Suppressor macrophage (primary cell): ENCODE measurements at regions not wholly inside any gene's neighbourhood (a gene's known extent, or its start where the extent isn't known, plus 50 kb on each side); places are given as distances from the start of the nearest gene placed in this dataset.

Source experiments
- DNase-seq, 4 experiments: peaks; one replicate each; pipeline ENCODE4 v3.0.0-alpha.2; 2020 to 2022

DNA sequence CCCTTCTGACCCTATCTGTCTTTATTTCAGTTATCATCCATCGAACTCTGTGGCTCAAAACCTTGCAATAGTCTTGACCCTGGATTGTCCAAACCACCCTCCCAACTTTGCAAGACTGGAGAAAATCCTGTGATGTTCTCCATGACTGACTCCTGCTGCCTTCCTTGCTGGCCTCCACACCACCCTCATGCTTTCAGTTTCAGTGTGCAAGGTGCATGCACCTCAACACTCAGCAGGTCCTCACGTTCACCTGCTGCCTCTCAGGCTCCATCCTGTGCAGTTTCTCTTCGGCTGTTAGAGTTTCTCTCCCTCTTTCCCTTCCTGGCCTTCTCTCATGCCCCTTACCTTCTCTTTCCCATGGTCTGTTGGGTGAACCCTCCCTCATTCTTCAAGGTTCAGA, 59.4 kb upstream of the ASIC2 start:
- no peak for DNase-seq

DNA sequence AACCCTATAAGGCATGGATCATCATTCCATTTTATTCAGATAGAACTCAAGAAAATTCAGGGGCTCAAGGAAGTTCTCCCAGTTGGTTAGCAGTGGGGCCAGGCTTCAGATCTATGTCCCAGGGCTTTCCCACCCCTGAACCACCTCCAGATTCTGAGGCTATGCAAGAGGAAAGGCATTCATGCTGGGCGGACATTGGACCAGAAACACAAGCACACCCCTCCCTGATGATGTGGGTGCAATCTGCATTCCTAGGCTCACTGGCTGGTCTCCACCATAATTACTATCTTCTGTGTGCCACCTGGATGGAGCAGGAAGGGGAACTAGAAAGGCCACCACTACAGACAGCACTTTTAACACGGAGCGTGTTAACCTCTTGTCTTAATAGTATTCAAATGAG, 63.2 kb upstream of the ASIC2 start:
- DNase-seq, result no peak

DNA sequence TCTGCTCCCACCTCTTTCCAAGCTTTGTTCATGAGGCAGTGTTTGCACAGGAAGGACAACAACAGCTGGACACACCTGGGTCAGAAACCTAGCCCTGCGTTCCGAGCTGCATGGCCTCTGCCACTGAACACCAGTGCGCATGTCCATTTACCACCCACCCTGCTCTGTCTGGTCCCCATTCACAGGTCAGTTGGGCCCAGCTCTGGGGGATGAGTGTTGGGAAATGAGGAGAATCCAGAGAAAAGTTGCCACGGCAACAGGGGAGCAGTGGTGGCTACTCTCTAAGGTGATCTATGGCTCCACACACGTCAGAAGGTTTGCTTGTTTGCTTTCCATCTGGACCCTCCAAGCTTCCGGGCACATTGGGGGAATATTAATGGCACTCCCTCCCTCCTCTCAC, 70.4 kb upstream of the ASIC2 start:
- DNase-seq, result no peak

DNA sequence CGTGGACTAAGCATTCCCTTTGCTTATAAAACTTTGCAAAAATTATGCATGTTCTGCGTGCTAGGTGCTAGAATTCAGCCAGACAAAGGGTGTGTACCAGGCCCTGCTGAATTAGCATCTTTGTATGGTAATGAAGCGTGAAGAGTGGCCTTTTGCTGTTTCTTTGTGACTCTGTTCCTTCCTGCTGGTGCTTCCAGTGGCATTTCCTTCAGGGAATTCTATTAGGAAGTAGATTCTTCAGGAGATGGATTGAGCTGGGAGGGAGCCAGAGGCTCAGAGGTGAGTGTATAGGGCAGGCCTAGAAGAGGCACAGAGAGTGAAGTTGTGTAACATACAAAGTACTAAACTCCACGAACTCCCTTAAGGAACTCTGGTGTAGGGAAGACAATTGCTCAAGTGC, 73.9 kb upstream of the ASIC2 start:
- DNase-seq, result no peak

DNA sequence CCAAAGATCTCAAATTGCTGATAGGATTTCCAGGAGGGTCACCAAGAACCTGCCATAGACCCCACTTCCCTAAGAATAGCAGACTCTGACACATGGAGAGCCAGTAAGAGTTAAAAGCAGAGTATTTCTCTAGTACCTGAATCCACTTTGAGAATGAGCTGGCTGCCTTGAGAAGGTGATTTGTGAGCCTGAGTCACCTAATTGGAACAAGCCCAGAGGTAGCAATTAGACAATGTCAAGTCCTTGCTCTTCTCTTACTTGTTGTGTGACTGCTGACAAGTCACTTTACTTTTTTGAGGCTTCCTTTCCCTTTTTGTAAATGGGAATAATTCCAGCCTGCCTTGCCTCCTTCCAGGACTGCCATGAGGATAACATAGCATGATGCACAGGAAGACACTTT, 76.1 kb upstream of the ASIC2 start:
- DNase-seq, result no peak

DNA sequence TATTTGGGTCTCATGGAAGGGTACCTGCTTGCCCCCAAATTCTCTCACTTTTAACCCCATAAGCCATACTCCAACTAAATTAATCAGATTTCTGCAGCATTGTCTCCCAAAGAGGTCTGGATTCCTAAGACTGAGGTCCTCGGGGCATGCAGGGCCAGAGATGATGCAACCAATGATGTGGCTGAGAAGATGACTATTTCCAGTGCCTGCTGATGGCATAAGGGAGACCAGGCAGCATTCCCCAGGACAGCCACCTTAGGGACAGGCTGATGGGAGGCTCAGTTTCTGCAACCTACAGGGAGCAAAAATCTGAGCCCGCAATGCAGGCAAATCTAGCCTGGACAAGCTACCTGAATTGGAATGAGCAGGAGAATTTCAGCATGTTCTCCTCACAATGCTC, 76.8 kb upstream of the ASIC2 start:
- no peak for DNase-seq

- no peak for DNase-seq
Measured at GRCh38 chr17:33370401-33370800, 77.3 kb upstream of the ASIC2 start.

- no peak for DNase-seq
Measured at GRCh38 chr17:33371377-33371776, 78.3 kb upstream of the ASIC2 start.

- DNase-seq, result peak; percentile 5 to 50 (median 40)
Measured at GRCh38 chr17:33373273-33373672, 80.2 kb upstream of the ASIC2 start.

- peak in 2 of 4 experiments; percentile 35 to 38 for DNase-seq
Measured at GRCh38 chr17:33375103-33375502, 82.0 kb upstream of the ASIC2 start.

DNA sequence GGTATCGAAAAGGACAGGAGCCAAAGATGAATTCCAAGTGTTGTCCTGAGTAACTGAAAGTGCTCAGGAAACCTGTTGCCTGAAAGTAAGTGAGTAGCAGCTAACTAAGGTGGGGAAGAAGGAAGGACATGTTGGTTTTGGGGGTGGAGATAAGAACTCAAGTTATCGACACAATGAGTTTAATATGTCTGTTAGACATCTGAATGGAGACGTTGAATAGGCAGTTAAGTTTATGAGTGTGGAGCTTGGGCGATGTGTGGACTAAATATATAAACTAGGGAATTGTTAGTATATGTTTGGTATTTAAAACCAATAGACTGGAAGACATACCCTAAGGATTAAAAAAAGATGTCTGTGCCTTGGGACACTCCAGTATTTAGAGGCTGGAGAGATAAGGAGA, 82.7 kb upstream of the ASIC2 start:
- no peak for DNase-seq

- DNase-seq, result no peak
Measured at GRCh38 chr17:33377837-33378595, 84.9 kb upstream of the ASIC2 start.

- no peak for DNase-seq
Measured at GRCh38 chr17:33381201-33381600, 88.1 kb upstream of the ASIC2 start.

DNA sequence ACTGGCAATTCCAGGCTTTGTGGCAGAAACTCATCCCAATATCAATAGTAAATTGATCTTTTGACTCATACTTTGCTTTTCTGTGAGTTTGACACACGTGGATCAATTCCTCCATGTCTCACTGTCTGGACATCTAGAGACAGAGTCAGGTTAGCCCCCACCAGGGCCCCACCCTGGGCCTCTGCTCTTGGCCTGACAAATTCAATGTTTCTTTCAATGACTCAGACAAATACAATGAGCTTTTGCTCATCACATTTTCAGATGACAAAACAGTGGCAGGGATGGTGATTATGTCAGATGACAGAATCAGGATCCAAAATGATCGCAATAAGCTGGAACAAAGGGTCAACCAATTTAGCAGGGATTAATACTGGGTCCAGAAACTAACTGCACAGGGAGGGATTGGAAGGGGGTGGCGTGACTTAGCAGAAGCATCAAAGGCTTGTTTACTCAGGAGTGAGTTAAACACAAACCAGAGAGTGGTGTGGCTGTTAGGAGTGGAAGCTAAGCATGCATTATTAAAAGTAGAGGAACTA, 90.5 kb upstream of the ASIC2 start:
- no peak for DNase-seq

DNA sequence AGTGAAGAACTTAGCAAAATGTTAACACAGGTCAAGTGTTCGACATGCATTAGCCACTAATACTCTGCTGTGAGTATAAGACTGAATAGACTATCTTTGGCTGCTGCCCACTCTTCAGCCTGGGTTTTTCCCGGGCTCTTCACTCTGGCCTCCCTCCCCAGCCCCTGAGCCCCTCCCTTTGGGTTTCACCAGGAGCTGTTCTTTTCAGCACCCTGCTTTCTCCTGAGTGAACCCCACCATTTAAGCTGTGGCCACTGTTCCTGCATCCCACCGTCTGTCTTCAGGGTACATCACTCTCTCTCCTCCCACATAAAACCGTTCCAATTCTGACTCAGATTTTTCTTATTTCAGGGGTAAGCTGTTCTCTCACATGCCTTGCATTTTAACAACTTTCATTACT, 92.0 kb upstream of the ASIC2 start:
- DNase-seq, result no peak

DNA sequence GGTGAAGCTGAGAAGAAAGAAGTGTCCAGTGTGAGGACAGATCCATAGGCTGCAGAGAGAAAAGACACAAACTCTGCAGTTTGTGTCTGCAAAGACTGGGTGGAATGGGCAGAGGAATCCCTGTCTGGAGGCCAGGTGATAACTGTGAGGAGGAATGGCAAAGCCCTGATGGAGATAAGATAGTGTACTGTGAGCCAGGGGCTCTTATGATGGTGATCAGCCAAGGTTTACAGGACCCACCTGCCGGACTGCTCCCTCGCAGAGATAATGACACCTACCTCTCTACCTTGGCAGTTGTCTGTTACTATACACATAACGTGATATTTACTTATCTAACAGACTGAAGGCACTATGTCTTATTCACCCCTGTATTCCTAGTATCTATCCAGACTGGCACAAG, 92.6 kb upstream of the ASIC2 start:
- DNase-seq, result no peak

DNA sequence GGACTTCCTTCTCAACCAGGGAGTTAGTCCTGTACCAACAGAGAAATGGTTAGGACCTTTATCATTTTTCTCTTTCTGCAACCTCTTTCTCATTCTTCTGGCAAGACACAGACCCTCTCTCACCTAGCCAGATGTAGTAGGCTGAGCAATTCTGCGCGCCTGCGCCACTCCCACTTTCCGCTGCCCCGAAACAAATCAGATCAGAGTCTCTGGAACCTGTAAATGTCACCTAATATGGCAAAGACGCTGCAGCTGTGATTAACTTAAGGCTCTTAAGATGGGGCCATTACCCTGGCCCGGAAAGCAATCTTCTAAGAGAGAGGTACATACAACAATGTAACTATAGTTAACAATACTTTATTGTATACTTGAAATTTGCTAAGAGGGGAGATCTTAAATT, 94.3 kb upstream of the ASIC2 start:
- DNase-seq, result no peak

- no peak for DNase-seq
Measured at GRCh38 chr17:33389504-33390135, 96.5 kb upstream of the ASIC2 start.

DNA sequence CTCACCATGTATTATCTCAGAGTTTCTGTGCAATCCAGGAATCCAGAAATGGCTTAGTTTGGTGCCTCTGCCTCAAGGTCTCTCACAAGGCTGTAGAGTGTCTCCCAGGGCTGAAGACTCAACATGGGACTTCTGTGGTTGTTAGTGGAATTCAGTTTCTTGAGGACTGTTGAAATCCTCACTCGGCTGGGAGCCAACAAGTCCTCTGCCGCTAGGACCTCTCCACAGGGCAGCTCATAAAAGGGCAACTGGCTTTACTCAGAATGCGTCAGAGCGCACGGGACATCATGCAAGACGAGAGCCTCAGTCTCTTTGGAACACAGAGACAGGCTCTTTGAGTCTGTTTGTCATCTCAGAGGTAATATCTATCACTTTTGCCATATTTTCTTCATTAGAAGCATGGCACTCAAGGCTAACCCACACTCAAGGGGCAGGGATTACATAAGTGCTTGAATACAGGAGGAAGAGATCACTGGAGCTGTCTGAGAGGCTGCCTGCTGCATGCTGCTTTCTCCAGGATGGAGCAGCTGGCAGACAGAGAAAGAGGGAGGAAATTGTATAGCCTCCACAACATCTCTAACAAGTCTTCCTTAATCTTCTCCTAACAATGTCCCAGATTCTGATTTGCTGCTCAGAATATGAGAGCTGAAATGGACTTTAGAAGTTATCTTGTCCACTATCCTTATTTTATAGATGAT, 97.5 kb upstream of the ASIC2 start:
- no peak for DNase-seq

DNA sequence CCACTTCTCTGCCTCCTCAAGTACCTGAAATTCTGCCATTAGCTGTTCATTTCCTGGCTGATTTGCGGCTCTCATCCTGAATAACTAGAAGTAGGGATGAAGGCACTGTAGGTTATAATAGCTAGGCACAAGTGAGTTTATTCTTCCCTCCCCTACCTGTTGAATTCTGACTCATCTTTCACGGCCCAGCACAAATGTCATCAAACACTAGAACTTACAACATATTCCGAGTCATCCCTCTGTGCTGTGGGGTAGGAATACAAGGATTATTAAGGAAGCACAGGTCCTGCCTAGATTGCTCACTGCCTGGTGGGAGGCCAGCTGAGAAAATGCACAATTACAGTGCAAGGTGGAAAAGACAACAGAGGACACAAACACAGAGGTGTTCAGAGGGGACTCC, 103.7 kb upstream of the ASIC2 start:
- no peak for DNase-seq

DNA sequence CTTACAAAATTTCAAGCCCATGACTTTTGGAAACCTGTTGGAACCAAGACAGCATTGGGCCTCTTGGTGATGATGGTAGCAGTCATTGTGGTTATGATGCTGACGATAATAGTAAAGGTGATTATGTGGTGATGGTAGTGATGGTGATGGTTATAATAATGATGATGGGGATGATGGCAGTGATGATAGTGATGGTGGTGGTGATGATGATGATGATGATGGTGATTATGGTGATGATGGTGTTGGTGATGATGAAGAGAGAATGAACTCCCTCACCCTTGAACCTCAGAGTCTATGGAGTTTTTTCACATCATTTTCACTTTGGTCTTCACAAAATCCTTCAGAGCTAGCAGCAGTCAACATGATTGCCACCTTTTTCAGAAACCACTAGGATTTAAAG, 105.3 kb upstream of the ASIC2 start:
- DNase-seq, result no peak

GRCh38 chr17:33401249-33401648, 108.2 kb upstream of the ASIC2 start:
- no peak for DNase-seq

GRCh38 chr17:33403194-33403593, 110.1 kb upstream of the ASIC2 start:
- no peak for DNase-seq
